Effector memory CD4-positive, alpha-beta T cell (primary cell): ENCODE measurements at regions not wholly inside any gene's neighbourhood (a gene's known extent, or its start where the extent isn't known, plus 50 kb on each side); places are given as distances from the start of the nearest gene placed in this dataset.

Experiments used
- DNase-seq, 3 donors: peaks; one replicate each; pipeline ENCODE4 v3.0.0-alpha.2; 2020
- H3K27ac ChIP-seq: 2 replicates; pipeline ENCODE4 v1.7.0; 2013; ENCODE audit warnings: mild to moderate bottlenecking, low read length, moderate library complexity; ENCODE audit not compliant: insufficient read depth, poor library complexity, severe bottlenecking
- H3K27me3 ChIP-seq: replicated peaks from 2 replicates; pipeline ENCODE4 v1.7.0; 2013; ENCODE audit warnings: mild to moderate bottlenecking, low read length; ENCODE audit not compliant: insufficient read depth, control insufficient read depth, poor library complexity, severe bottlenecking
- H3K36me3 ChIP-seq: 2 replicates; pipeline ENCODE4 v1.7.0; 2013; ENCODE audit warnings: mild to moderate bottlenecking, low read length, moderate library complexity; ENCODE audit not compliant: control insufficient read depth, insufficient read depth
- H3K4me1 ChIP-seq: 2 replicates; pipeline ENCODE4 v1.7.0; 2013; ENCODE audit warnings: low read length, mild to moderate bottlenecking; ENCODE audit not compliant: control insufficient read depth, insufficient read depth, poor library complexity, severe bottlenecking
- H3K4me3 ChIP-seq: 2 replicates; pipeline ENCODE4 v1.7.0; 2013; ENCODE audit warnings: low read length, low read depth, mild to moderate bottlenecking; ENCODE audit not compliant: insufficient read depth, poor library complexity, severe bottlenecking
- H3K9me3 ChIP-seq: 2 replicates; pipeline ENCODE4 v1.7.0; 2013; ENCODE audit warnings: mild to moderate bottlenecking, low read length, moderate library complexity; ENCODE audit not compliant: control insufficient read depth

DNA sequence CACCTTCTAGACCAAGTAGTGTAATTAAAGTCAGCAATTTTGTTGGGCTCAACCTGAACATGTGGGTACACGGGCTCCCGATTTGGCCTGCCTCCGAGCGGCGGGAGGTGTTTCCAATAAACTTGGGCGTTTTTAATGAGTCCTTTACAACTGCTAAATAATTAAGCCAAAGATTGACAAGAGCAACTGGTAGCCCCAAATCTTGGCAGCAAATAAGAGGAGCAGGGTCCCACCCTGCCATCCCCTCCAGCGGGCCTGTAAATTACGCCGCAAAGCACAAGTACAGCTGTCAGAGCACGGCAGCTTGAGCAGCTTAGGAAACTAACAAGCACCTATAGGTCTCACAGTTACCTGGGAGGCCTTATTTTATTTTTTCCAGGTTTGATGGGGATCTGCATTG lies 217.1 kb downstream of the BMP7 start:
- Histone ChIP-seq H3K27ac (no peak overlapping the region), H3K27me3 (no peaks in the 10 kb centered on the region), H3K9me3 (no peaks in the 10 kb centered on the region), H3K4me3 (no peak overlapping the region), H3K36me3 (no peaks in the 10 kb centered on the region), H3K4me1 (no peaks in the 10 kb centered on the region)
- DNase-seq: no peak

DNA sequence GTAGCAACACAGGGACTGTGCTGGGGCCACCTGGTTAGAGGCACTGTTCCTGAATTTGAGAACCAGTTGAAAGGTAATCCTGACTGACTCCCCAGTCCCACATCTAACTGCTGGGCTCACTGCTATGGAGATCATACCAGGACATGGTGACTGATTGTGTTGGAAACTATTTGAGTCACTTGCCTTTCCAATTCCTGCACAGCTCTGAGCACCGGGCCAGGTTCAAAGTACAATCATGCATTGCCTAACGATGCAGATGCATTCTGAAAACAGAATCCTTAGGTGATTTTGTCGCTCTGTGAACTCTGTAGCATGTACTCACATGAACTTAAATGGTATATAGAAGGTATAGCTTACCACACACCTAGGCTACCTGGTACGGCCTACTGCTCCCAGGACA lies 215.3 kb downstream of the BMP7 start:
- no peaks in the 10 kb centered on the region for H3K4me1 ChIP-seq
- no peaks in the 10 kb centered on the region for H3K36me3 ChIP-seq
- no peaks in the 10 kb centered on the region for H3K27me3 ChIP-seq
- DNase-seq: no peak
- H3K4me3 ChIP-seq: no peak overlapping the region
- no peaks in the 10 kb centered on the region for H3K9me3 ChIP-seq
- H3K27ac ChIP-seq: no peak overlapping the region

DNA sequence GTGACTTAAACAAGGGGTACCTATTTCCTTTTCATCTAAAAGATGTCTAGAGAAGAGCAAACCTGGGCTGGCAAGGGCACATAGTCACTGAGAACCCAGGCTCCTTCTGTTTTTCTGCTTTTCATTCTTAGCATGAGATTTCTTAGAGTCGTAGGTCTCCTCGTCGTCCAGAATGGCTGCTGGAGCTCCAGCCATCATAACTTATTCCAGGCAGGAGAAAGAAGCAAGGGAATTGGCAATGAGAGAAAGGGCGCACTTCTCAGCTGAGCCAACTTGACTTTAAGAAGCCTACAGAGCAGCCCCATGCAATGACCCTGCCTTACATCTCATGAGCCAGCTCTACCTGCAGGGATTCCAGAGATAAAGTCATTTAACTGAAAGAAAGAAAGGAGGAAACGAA lies 213.4 kb downstream of the BMP7 start:
- Histone ChIP-seq H3K9me3 (no peaks in the 10 kb centered on the region), H3K4me3 (no peak overlapping the region), H3K27me3 (no peaks in the 10 kb centered on the region), H3K27ac (no peak overlapping the region), H3K36me3 (no peaks in the 10 kb centered on the region), H3K4me1 (no peaks in the 10 kb centered on the region)
- DNase-seq: no peak

DNA sequence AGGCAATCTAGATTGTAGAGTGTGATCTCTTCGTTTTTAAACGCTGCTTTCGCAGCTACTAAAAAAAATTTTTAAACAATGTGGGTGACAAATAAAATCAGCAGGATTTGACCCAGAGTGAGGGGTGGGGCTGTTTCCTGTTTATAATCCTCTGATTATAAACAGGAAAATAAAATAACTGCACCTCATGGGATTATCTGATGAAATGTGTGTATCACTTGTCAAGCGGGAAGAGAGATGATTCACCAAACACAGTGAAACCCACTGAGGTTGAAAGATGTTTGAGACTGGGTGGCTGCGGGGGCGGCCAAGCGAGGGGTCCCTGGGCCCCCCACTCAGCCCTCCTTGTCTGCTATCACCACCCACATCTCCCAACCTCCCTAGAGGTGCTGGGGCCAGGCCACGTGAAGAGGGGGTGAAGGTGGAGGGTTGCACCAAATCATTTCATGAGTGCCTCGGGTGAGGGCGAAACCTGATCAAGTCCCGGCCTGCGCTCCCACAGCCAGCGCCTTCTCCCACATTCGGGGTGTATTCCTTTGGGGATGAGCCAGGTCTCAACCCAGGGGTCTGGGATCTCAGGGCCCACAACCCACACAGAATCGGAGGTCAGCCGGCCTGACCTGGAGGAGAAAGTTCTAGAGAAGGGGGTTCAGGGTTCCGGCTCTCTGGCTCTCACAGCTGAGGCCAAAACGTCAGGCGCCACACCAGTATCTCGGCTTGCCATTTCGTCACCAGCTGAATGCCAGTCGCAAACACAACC lies 212.5 kb downstream of the BMP7 start:
- H3K4me1 ChIP-seq: no peaks in the 10 kb centered on the region
- no peak overlapping the region for H3K27ac ChIP-seq
- no peaks in the 10 kb centered on the region for H3K27me3 ChIP-seq
- no peaks in the 10 kb centered on the region for H3K36me3 ChIP-seq
- no peak overlapping the region for H3K4me3 ChIP-seq
- no peak for DNase-seq
- H3K9me3 ChIP-seq: no peaks in the 10 kb centered on the region

DNA sequence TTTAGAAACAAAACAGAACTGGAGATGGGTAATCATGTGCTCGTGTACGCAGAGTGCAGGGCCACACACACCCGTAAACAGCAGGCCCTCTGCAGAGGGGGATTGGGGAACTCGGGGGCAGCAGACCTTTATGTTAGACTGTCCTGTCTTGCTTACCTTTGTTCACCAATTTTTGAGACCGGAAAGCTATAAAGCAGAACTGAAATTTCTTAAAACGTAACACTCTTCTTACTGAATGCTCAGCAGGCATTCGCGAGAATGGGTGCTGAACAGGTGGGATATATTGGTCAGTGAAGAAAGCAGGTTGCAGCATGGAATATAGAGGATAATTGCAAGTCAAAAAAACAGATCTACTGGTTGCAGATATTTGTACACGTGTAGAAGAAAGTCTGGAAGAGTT lies 211.1 kb downstream of the BMP7 start:
- H3K27me3 ChIP-seq: no peaks in the 10 kb centered on the region
- no peaks in the 10 kb centered on the region for H3K9me3 ChIP-seq
- no peak for DNase-seq
- H3K36me3 ChIP-seq: no peaks in the 10 kb centered on the region
- no peak overlapping the region for H3K4me3 ChIP-seq
- no peak overlapping the region for H3K27ac ChIP-seq
- no peaks in the 10 kb centered on the region for H3K4me1 ChIP-seq

DNA sequence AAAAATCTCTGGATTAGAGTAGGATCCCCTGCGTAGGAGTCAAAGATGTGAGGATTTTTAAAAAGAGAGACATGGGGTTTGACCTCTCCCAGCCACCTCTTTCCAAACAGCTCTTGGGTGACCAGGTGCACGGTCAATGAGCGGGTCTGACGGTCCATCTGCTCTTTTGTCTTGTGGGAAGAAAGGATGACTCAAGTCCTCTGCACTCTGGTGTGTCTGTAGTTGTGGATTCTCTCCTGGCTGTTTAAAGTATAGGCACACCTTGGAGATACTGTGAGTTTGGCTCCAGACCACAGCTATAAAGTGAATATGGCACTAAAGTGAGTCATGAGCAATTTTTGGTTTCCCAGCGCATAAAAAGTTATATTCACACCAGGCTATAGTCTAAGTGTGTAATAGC lies 209.8 kb downstream of the BMP7 start:
- H3K9me3 ChIP-seq: no peaks in the 10 kb centered on the region
- H3K4me1 ChIP-seq: no peaks in the 10 kb centered on the region
- DNase-seq: no peak
- no peaks in the 10 kb centered on the region for H3K27me3 ChIP-seq
- H3K4me3 ChIP-seq: no peak overlapping the region
- no peaks in the 10 kb centered on the region for H3K36me3 ChIP-seq
- no peak overlapping the region for H3K27ac ChIP-seq

DNA sequence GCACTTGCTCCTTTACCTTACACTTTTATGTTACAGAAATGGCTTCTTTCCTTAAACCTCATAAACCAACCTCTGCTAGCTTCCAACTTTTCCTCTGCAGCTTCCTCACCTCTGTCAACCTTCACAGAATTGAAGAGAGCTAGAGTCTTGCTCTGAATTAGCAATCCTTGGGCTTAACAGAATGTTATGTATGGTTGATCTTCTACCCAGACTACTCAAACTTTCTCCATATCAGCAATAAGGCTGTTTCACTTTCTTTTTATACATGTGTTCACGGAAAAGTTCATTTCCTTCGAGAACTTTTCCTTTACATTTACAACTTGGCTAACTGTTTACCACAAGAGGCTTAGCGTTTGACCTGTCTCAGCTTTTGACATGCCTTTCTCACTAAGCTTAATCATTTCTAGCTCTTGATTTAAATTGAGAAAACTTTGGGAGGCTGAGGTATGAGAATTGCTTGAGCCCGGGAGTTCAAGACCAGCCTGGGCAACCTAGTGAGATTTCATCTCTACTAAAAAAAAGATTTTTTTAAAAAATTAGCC lies 207.3 kb downstream of the BMP7 start:
- H3K4me3 ChIP-seq: no peak overlapping the region

DNA sequence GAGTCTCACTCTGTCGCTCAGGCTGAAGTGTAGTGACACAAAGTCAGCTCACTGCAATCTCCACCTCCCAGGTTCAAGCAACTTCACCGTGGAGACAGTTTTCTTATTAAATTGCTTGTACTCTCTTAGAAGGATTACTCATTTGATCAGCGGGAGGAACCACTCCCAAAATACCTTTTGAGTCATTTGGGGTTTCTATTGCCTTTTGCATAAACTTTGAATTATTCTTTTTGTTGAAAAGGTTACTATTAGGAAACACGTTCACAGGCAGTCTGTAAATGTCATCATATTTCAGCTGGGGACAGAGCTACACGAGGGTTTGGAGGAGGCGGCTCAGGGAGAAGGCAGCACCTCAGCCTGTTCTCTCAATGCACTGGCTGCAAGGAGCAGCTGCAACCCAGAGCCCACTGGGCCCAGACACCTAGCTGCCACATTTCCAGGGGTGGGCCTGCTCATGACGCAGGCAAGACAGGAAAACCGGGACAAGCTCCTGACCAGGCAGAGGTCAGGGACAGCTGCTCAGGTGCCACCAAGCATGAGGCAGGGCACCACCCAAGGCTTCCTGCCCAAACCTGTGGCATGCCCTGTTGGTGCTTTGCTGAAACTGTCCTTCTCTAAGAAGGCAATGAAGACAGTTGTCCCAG lies 205.9 kb downstream of the BMP7 start:
- Histone ChIP-seq H3K36me3 (no peaks in the 10 kb centered on the region), H3K4me3 (no peak overlapping the region), H3K9me3 (no peaks in the 10 kb centered on the region), H3K4me1 (no peaks in the 10 kb centered on the region), H3K27me3 (no peaks in the 10 kb centered on the region), H3K27ac (no peak overlapping the region)
- DNase-seq: no peak

More for the DNA sequence above, 207.3 kb downstream of the BMP7 start:
- H3K4me1 ChIP-seq: no peaks in the 10 kb centered on the region
- no peaks in the 10 kb centered on the region for H3K9me3 ChIP-seq
- no peaks in the 10 kb centered on the region for H3K36me3 ChIP-seq
- no peaks in the 10 kb centered on the region for H3K27me3 ChIP-seq
- H3K27ac ChIP-seq: no peak overlapping the region
- DNase-seq: no peak

DNA sequence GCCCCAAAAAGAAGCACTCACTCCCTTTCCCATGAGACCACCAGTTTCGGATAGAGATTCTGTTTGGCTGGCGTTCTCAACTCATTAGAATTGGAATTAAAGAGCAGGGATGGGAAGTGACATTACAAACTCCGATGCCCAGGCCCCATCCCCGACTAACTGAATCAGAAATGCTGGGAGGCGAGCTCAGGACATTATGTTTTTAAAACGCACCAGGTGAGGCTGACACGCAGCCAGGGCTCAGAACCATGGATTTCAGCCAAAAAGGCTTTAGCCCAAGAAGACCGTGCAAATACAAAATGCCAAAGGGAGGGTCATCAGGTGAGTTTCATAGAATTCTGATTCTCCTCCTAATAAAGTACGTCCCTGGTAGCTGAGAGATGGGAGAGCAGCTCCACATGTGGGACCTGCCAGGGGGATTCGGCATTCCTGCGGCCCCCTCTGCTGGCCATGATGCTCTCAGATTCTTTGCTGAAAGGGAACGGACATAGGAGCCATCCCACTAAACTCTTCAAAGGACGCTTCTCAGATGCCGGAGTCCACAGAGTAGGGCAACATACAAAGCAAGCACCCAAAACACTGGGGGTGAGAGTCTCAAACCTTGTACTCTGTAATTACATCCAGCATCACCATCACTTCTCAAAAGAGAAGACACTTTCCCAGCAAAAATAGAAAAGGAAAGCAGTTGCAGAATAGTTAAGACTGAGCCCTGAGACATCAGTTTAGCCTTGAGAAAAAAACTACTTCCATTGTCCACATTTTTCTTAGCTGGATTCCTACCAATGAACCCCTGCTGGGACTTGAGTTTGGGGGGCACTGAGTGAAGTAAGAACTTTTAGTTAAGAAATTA lies 205.2 kb downstream of the BMP7 start:
- H3K36me3 ChIP-seq: no peaks in the 10 kb centered on the region
- no peaks in the 10 kb centered on the region for H3K9me3 ChIP-seq
- DNase-seq: no peak
- no peak overlapping the region for H3K27ac ChIP-seq
- no peaks in the 10 kb centered on the region for H3K4me1 ChIP-seq
- no peaks in the 10 kb centered on the region for H3K27me3 ChIP-seq
- H3K4me3 ChIP-seq: no peak overlapping the region

DNA sequence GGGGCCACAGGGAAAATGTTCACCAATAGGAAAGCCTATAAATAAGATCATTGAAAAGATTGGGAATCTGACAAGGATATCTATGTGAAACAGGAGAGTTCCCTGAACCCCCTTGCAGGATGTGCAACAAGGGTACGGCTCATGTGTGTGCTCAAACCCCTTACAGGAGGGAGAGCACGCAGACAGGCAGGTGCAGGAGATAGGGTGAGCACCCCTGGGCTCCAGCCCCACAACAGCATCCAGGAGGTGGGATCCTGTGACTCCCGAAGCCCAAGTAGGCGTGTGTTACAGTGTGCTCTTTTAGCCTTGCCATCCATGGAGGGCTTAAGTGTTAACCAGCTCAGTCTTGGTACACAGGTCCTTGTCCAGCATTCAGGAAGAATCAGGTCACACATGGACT lies 204.2 kb downstream of the BMP7 start:
- Histone ChIP-seq H3K4me1 (no peaks in the 10 kb centered on the region), H3K9me3 (no peaks in the 10 kb centered on the region), H3K36me3 (no peaks in the 10 kb centered on the region), H3K27me3 (no peaks in the 10 kb centered on the region), H3K27ac (no peak overlapping the region), H3K4me3 (no peak overlapping the region)
- no peak for DNase-seq
